NCI-H526 (cell line): ENCODE measurements at regions not wholly inside any gene's neighbourhood (a gene's known extent, or its start where the extent isn't known, plus 50 kb on each side); places are given as distances from the start of the nearest gene placed in this dataset.

Experiments
- DNase-seq, 2 experiments: peaks; one replicate each; lab custom pipeline; 2025; lab: John Stamatoyannopoulos, UW

DNA sequence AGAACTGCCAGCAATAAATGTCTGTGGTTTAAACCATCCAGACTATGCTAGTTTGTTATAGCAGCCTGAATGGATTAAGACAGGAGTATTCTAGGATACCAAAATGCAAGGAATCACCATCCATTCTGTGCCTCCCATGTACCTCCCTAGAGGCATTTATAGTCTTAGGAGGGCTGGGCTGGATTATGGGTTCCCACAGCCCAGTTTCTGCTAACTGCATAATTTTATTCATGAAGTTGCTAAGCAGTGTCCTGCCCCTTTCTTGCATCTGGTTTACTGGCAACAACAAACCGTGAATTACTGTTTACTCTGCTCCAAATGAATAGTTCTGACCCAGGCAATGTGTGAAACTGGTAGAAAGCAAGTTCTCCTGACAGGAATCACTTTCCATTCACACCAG, 67.1 kb upstream of the PRKX start:
- DNase-seq = no peak

DNA sequence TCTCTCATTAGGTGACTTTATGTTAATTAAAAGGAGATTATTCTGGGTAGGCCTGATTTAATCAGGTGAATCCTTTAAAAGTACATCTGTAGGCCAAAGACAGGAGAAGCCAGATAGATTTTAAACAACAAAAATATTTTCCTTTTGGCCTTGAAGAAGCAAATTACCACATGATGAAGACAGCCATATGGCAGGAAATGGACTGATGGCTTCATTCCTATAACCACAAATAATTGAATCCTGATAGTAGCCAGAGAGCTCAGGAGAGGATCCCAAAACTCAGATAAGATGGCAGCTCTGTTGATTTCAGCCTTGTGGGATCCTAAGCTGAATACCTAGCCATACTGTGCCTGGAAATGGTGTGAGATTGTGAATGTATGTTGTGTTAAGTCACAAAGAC, 66.1 kb upstream of the PRKX start:
- DNase-seq = no peak

DNA sequence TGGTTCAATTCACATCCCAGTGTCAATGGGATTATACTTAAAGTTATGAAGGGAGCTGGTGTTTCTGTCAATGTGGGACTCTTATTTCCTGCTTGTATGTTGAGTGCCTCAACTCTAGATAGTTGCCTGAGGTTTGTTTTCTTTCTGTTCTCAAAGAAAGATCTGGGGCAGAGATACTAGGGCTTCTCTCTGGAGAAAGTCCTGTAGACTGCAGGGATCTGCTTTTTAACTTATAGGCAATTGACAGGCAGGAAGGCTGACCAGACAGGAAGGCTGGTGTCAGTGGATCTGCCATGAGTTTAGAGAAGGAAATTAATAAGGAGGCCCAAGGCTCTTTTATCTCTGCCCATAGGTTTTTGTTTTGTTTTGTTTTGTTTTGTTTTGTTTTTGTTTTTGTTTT, 64.0 kb upstream of the PRKX start:
- DNase-seq = no peak

DNA sequence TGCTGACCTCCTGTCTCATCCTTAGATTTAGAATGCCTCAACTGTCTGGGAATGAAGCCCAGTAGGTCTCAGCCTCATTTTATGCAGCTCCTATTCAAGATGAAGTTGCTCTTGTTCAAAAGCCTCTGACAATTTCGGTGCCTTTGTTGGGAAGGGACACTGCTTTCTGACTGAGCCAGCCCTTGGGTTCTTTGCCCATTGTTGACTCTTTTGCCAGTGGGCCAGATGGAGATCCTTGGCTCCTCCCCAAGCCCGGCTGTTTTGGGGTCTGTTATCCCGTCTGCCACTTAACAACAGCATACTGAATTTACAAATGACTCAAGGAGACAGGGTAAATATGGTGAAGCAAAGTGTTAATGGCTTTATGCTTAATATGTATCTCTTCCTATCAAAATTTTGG, 58.3 kb upstream of the PRKX start:
- DNase-seq = no peak

DNA sequence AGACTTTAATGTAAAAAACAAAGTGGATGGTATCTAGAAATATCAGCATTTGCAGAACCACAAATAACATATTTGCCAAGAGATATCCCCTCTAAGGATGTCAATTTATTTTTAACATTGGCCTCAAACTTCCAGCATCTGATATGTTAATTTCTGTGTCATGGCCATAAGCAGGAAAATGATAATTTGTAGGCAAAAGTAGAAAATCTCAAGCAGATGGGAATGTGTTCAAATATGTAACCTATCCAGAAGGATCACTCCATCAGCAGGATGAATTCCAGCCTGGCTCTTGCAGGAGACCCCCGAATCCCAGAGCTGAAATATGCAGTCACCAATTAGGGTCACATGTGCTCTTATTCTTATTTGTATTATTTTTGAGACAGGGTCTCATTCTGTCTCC, 55.4 kb upstream of the PRKX start:
- no peak for DNase-seq
